Central memory CD8-positive, alpha-beta T cell (primary cell): ENCODE measurements at regions not wholly inside any gene's neighbourhood (a gene's known extent, or its start where the extent isn't known, plus 50 kb on each side); places are given as distances from the start of the nearest gene placed in this dataset.

Experiments used
- ATAC-seq: fragments of 150-1000 bp; cut with Tn5 transposase; replicated peaks from 2 replicates; pipeline ENCODE4 v1.10.0; 2022; ENCODE audit warnings: mild to moderate bottlenecking, moderate FRiP score, moderate number of reproducible peaks; ENCODE audit not compliant: poor library complexity, severe bottlenecking; ENCODE audit errors: extremely low read depth
- DNase-seq, 2 donors: peaks; one replicate each; pipeline ENCODE4 v3.0.0; 2021; ENCODE audit warnings: low spot score in 2 of 2
- H3K27ac Mint-ChIP-seq: one replicate; pipeline ENCODE4 v1.8.0; 2022; ENCODE audit warnings: low read depth, mild to moderate bottlenecking, moderate library complexity, mixed read lengths
- H3K27me3 Mint-ChIP-seq: one replicate; pipeline ENCODE4 v1.8.0; 2022; ENCODE audit warnings: mixed read lengths
- H3K36me3 Mint-ChIP-seq: one replicate; pipeline ENCODE4 v1.8.0; 2022; ENCODE audit warnings: mild to moderate bottlenecking, moderate library complexity, mixed read lengths; ENCODE audit not compliant: insufficient read depth
- H3K4me1 Mint-ChIP-seq: one replicate; pipeline ENCODE4 v1.8.0; 2022; ENCODE audit warnings: mixed read lengths
- H3K4me3 Mint-ChIP-seq: one replicate; pipeline ENCODE4 v1.8.0; 2022; ENCODE audit warnings: mild to moderate bottlenecking, moderate library complexity, mixed read lengths
- H3K9me3 Mint-ChIP-seq: one replicate; pipeline ENCODE4 v1.8.0; 2022; ENCODE audit warnings: mixed read lengths

GRCh38 chr10:6755781-6756460 lies 175.8 kb upstream of the PRKCQ start:
- Mint-ChIP-seq H3K36me3 (peaks cover 2% of the 10 kb centered on the region), H3K9me3 (peaks cover under 1% of the 10 kb centered on the region)

DNA sequence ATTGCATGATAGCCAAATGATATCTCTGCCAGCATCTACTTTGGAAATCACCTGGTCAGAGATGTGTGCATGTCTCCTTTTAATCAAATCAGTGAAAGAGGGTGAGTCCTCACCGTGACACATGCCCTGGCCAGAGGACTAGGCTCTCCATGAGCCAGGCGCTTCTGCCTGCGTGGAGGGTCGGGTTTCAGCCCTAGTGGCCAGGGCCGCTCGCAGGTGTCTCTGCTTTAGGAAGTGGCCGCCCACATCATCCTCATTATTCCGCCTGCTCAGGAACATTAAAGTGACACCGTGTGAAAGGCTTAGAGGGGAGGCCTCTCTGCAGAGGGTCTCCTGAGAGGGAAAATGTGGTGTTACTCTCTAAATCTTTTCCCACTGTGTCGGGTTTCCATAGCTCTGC lies 173.6 kb upstream of the PRKCQ start:
- ATAC-seq (no peak), DNase-seq (no peak)
- Mint-ChIP-seq H3K9me3 (peaks cover 5% of the 10 kb centered on the region), H3K4me3 (no peak overlapping the region), H3K27ac (no peak overlapping the region), H3K4me1 (no peaks in the 10 kb centered on the region), H3K27me3 (peaks cover 85% of the 10 kb centered on the region), H3K36me3 (no peaks in the 10 kb centered on the region)

More at GRCh38 chr10:6755781-6756460, 175.8 kb upstream of the PRKCQ start:
- peaks cover 92% of the 10 kb centered on the region for H3K27me3 Mint-ChIP-seq
- H3K4me3 Mint-ChIP-seq, result no peak overlapping the region
- H3K4me1 Mint-ChIP-seq, result no peaks in the 10 kb centered on the region
- no peak for DNase-seq
- H3K27ac Mint-ChIP-seq, result no peak overlapping the region
- ATAC-seq, result no peak

- H3K27me3 Mint-ChIP-seq, result peaks cover 75% of the 10 kb centered on the region
- no peaks in the 10 kb centered on the region for H3K4me1 Mint-ChIP-seq
- H3K36me3 Mint-ChIP-seq, result no peaks in the 10 kb centered on the region
- no peak for ATAC-seq
- no peak overlapping the region for H3K4me3 Mint-ChIP-seq
- peaks cover 5% of the 10 kb centered on the region for H3K9me3 Mint-ChIP-seq
- no peak overlapping the region for H3K27ac Mint-ChIP-seq
- DNase-seq, result no peak
Observed at GRCh38 chr10:6751363-6751762, 171.3 kb upstream of the PRKCQ start.

GRCh38 chr10:6748981-6749635 lies 169.0 kb upstream of the PRKCQ start:
- DNase-seq (no peak), ATAC-seq (no peak)
- H3K4me1 Mint-ChIP-seq, result no peaks in the 10 kb centered on the region
- H3K36me3 Mint-ChIP-seq, result no peaks in the 10 kb centered on the region
- H3K4me3 Mint-ChIP-seq, result no peak overlapping the region
- H3K9me3 Mint-ChIP-seq, result peaks cover 5% of the 10 kb centered on the region
- no peak overlapping the region for H3K27ac Mint-ChIP-seq
- H3K27me3 Mint-ChIP-seq, result peaks cover 63% of the 10 kb centered on the region

- peaks cover 5% of the 10 kb centered on the region for H3K9me3 Mint-ChIP-seq
- DNase-seq, result no peak
- no peak overlapping the region for H3K27ac Mint-ChIP-seq
- H3K36me3 Mint-ChIP-seq, result no peaks in the 10 kb centered on the region
- H3K4me1 Mint-ChIP-seq, result no peaks in the 10 kb centered on the region
- no peak overlapping the region for H3K4me3 Mint-ChIP-seq
- peaks cover 63% of the 10 kb centered on the region for H3K27me3 Mint-ChIP-seq
- ATAC-seq, result no peak
Observed at GRCh38 chr10:6748029-6748428, 168.0 kb upstream of the PRKCQ start.

- DNase-seq (no peak), ATAC-seq (no peak)
- no peaks in the 10 kb centered on the region for H3K4me1 Mint-ChIP-seq
- peaks cover 5% of the 10 kb centered on the region for H3K9me3 Mint-ChIP-seq
- peaks cover 57% of the 10 kb centered on the region for H3K27me3 Mint-ChIP-seq
- no peak overlapping the region for H3K27ac Mint-ChIP-seq
- H3K36me3 Mint-ChIP-seq, result no peaks in the 10 kb centered on the region
- H3K4me3 Mint-ChIP-seq, result no peak overlapping the region
Observed at GRCh38 chr10:6746782-6747181, 166.7 kb upstream of the PRKCQ start.

DNA sequence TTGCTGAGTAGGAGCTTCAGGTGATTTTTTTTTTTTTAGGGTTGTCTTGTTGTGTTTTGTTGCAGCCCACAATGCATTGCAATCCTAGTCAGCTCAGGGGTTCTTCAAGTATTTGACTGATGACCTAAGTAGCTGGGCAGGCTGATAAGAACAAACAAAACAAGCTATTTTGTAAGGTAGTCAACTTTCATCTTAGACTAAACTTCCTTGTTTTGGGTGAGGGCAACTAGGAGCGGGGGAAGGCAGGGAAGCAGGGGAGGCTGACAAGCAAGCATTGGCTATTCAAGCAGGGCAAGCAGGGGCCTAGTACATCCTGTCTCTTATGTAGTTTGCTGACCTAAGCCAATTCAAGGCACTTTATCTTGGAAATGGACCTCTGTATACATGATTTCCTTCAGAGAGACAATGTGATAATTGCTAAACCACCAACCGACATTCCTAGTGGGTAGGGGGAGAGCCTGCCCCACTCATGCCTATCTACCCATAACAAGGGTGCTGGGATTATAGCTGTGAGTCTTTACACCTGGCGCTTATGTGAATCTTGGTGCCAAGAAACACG lies 163.3 kb upstream of the PRKCQ start:
- no peak for DNase-seq
- Mint-ChIP-seq H3K9me3 (no peaks in the 10 kb centered on the region), H3K27ac (no peak overlapping the region), H3K36me3 (peaks cover 3% of the 10 kb centered on the region), H3K4me1 (no peaks in the 10 kb centered on the region), H3K27me3 (peaks cover 49% of the 10 kb centered on the region), H3K4me3 (no peak overlapping the region)
- ATAC-seq, result no peak

GRCh38 chr10:6741541-6741941 lies 161.5 kb upstream of the PRKCQ start:
- no peaks in the 10 kb centered on the region for H3K4me1 Mint-ChIP-seq
- DNase-seq (no peak), ATAC-seq (no peak)
- H3K4me3 Mint-ChIP-seq, result no peak overlapping the region
- H3K27ac Mint-ChIP-seq, result no peak overlapping the region
- no peaks in the 10 kb centered on the region for H3K9me3 Mint-ChIP-seq
- H3K36me3 Mint-ChIP-seq, result peaks cover 3% of the 10 kb centered on the region
- H3K27me3 Mint-ChIP-seq, result peaks cover 40% of the 10 kb centered on the region

DNA sequence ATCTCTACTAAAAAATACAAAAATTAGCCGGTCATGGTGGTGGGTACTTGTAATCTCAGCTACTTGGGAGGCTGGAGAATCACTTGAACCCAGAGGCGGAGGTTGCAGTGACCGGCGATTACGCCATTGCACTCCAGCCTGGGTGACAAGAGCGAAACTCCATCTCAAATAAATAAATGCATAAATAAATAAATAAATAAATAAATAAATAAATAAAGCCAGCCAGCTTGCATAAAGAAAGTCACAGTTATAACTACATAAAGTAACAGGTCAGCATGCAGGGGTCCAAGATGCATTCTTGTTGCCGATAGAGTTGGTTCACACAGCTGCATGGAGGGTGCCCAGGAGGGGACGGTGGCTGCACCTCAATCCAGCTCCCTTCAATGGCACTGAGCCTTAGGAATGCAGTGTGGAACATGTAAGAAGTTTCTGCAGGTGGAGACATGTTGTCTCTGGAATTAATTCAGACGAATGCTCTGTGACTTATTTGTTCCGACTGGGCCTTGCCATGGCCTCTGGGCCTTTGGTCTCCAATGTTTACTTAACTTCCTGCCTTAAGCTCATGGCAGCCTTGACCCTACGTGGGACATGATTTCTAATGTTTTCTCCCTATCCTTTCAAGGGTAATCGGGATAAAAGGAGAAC lies 159.6 kb upstream of the PRKCQ start:
- H3K27ac Mint-ChIP-seq, result no peak overlapping the region
- peaks cover 3% of the 10 kb centered on the region for H3K36me3 Mint-ChIP-seq
- ATAC-seq (no peak), DNase-seq (no peak)
- H3K4me3 Mint-ChIP-seq, result no peak overlapping the region
- no peaks in the 10 kb centered on the region for H3K9me3 Mint-ChIP-seq
- no peaks in the 10 kb centered on the region for H3K4me1 Mint-ChIP-seq
- H3K27me3 Mint-ChIP-seq, result peaks cover 58% of the 10 kb centered on the region

DNA sequence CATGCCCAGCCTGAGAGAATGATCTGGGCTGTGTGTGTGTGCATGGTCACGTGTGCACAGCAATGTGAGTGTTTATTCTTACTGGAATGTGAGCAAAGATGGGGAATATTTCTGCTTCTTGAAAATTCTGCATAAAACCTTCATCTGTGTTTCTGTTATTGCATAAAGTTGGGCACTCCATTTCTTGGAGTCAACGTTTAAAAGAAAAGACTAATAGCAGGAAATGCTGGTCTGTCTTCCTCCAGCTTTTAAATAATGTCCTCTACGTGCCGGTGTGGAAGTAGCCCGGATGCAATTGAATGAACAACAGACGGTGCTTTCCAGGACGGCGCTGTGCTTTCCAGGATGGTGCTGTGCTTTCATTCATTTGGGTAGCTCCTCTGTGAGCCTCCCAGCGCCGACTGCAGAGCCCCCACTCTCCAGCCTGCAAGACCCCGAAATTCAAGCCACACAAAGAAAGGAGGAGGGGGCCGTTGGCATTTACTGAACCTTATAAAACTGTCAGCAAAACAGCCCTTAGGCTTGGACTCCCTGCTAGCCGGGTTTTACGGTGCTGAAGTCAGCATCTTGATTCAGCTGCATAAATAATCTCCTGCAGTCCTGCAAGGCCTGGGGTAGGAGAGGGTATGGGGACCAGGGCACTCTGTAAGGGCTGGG lies 158.2 kb upstream of the PRKCQ start:
- no peaks in the 10 kb centered on the region for H3K4me1 Mint-ChIP-seq
- DNase-seq (no peak), ATAC-seq (no peak)
- no peak overlapping the region for H3K27ac Mint-ChIP-seq
- H3K27me3 Mint-ChIP-seq, result peaks cover 59% of the 10 kb centered on the region
- no peak overlapping the region for H3K4me3 Mint-ChIP-seq
- no peaks in the 10 kb centered on the region for H3K9me3 Mint-ChIP-seq
- H3K36me3 Mint-ChIP-seq, result peaks cover 3% of the 10 kb centered on the region

GRCh38 chr10:6737758-6738111 lies 157.7 kb upstream of the PRKCQ start:
- Mint-ChIP-seq H3K9me3 (no peaks in the 10 kb centered on the region), H3K27me3 (peaks cover 59% of the 10 kb centered on the region), H3K4me3 (no peak overlapping the region), H3K27ac (no peak overlapping the region), H3K36me3 (peaks cover 3% of the 10 kb centered on the region), H3K4me1 (no peaks in the 10 kb centered on the region)
- DNase-seq, result no peak
- ATAC-seq, result no peak

DNA sequence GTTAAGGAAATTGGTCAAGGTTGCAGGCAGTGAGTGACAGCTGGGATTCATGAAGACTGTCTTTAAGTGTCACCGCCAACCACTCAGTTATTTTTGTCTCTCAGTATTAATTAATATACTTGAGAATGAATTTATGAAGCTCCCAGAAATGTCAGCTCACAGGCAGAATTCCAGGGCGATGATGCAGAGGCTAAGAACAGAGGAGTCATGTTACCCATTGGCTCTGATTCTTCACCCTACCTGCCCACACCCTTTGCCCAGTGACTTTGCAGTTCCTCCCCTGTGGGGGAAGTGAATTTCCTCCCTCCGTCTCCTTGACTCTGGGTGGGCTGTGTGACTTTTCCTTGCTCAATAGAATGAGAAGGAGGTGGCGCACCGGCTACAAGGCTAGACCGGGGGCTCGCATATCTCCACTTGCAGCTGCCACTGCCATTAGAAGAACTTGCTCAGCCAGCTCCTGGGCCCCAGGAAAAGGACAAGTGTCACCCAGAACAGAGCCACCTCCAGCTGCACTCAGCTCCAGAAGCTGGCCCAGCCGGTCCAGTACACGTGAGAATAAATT lies 157.1 kb upstream of the PRKCQ start:
- peaks cover 63% of the 10 kb centered on the region for H3K27me3 Mint-ChIP-seq
- no peak for DNase-seq

More for the DNA sequence above, 157.1 kb upstream of the PRKCQ start:
- Mint-ChIP-seq H3K4me1 (no peaks in the 10 kb centered on the region), H3K9me3 (no peaks in the 10 kb centered on the region), H3K27ac (no peak overlapping the region), H3K4me3 (no peak overlapping the region), H3K36me3 (peaks cover 3% of the 10 kb centered on the region)
- no peak for ATAC-seq
